Kidney (tissue), 13 donors: ENCODE measurements at regions not wholly inside any gene's neighbourhood (a gene's known extent, or its start where the extent isn't known, plus 50 kb on each side); places are given as distances from the start of the nearest gene placed in this dataset.

Source experiments
- DNase-seq, 5 donors: peaks; one replicate each; pipeline ENCODE4 v3.0.0-alpha.2; 2013 to 2020
- FAIRE-seq: peaks from 2 replicates; lab custom pipeline; 2012; peaks lifted over from hg19 to GRCh38; lab: Jason Lieb, UNC
- H3K27ac ChIP-seq, 2 donors: one replicate each; pipeline ENCODE4 v1.7.0; 2013; ENCODE audit warnings: low read depth in 2 of 2, low read length in 2 of 2, inconsistent platforms in 1 of 2
- H3K27me3 ChIP-seq: one replicate; pipeline ENCODE4 v1.7.1; 2013; ENCODE audit warnings: low read length, inconsistent platforms; ENCODE audit not compliant: control insufficient read depth, insufficient read depth
- H3K36me3 ChIP-seq, 3 donors: one replicate each; pipeline versions ENCODE4 v1.7.0 to v1.7.1; 2013; ENCODE audit warnings: low read length in 3 of 3, control low read depth in 1 of 3, inconsistent platforms in 1 of 3; ENCODE audit not compliant: insufficient read depth in 3 of 3, control insufficient read depth in 2 of 3
- H3K4me1 ChIP-seq, 3 donors: one replicate each; pipeline versions ENCODE4 v1.7.0 to v1.7.1; 2013; ENCODE audit warnings: low read length in 3 of 3, inconsistent platforms in 1 of 3, low read depth in 1 of 3; ENCODE audit not compliant: control insufficient read depth in 2 of 3, insufficient read depth in 2 of 3
- H3K4me3 ChIP-seq, 3 donors: one replicate each; pipeline versions ENCODE4 v1.7.0 to v1.8.1; 2013; ENCODE audit warnings: low read length in 3 of 3, control low read depth in 1 of 3, inconsistent platforms in 1 of 3
- H3K9ac ChIP-seq, 3 donors: one replicate each; pipeline versions ENCODE4 v1.7.0 to v1.7.1; 2013; ENCODE audit warnings: low read length in 3 of 3, control low read depth in 1 of 3, inconsistent platforms in 1 of 3
- H3K9me3 ChIP-seq, 3 donors: one replicate each; pipeline versions ENCODE4 v1.7.0 to v1.7.1; 2013; ENCODE audit warnings: low read length in 3 of 3, control low read depth in 1 of 3, inconsistent platforms in 1 of 3; ENCODE audit not compliant: control insufficient read depth in 2 of 3, insufficient read depth in 1 of 3
- CTCF ChIP-seq: IDR thresholded peaks from 3 replicates; pipeline ENCODE4 v1.5.1; 2012; ENCODE audit warnings: mild to moderate bottlenecking, moderate library complexity, borderline replicate concordance; ENCODE audit not compliant: insufficient read depth; ENCODE audit errors: extremely low read depth
- intact Hi-C: fragments of 100-400 bp; cut with DNase I; formaldehyde crosslinking; loops from one replicate; pipeline ENCODE4 v1.11.1; 2022
- donor health status: control.
- donor health status: control.
- donor health status: control.
- donor health status: control.
- donor health status: control.
- donor health status: DM: yes; HTN: yes; CAD: no.
- donor health status: Normal renal cell carcinoma (clear cell type).

- H3K4me1 ChIP-seq, result peaks cover 0 to 4% (median 0%) of the 10 kb centered on the region in 3 donors
- no peak overlapping the region for H3K27ac ChIP-seq
- H3K36me3 ChIP-seq, result no peaks in the 10 kb centered on the region
- intact Hi-C loops, result no loop called here
- FAIRE-seq, result no peak
- no peak overlapping the region for H3K4me3 ChIP-seq
- no peak for TF ChIP-seq CTCF
- no peaks in the 10 kb centered on the region for H3K9me3 ChIP-seq
- H3K27me3 ChIP-seq, result no peaks in the 10 kb centered on the region
- DNase-seq, result no peak
- H3K9ac ChIP-seq, result no peak overlapping the region
Observed at GRCh38 chr2:236815746-236816145, 246.1 kb downstream of the ACKR3 start.

- FAIRE-seq, result no peak
- intact Hi-C loops, result no loop called here
- Histone ChIP-seq H3K27ac (no peak overlapping the region), H3K9ac (no peak overlapping the region), H3K4me3 (no peak overlapping the region), H3K27me3 (no peaks in the 10 kb centered on the region), H3K9me3 (no peaks in the 10 kb centered on the region), H3K36me3 (no peaks in the 10 kb centered on the region), H3K4me1 (peaks cover 0 to 4% (median 0%) of the 10 kb centered on the region in 3 donors)
- no peak for DNase-seq
- TF ChIP-seq CTCF, result no peak
Observed at GRCh38 chr2:236816197-236817170, 246.9 kb downstream of the ACKR3 start.

GRCh38 chr2:236818281-236819045 is 248.8 kb downstream of the ACKR3 start:
- Histone ChIP-seq H3K27me3 (no peaks in the 10 kb centered on the region), H3K36me3 (no peaks in the 10 kb centered on the region), H3K27ac (no peak overlapping the region), H3K4me3 (no peak overlapping the region), H3K9me3 (no peaks in the 10 kb centered on the region), H3K4me1 (peaks cover 0 to 4% (median 0%) of the 10 kb centered on the region in 3 donors), H3K9ac (no peak overlapping the region)
- FAIRE-seq, result no peak
- no peak for TF ChIP-seq CTCF
- DNase-seq, result peak in 2 of 5 donors; percentile 43 to 56
- intact Hi-C loops, result no loop called here
